ENCODE measurements at regions not wholly inside any gene's neighbourhood (a gene's known extent, or its start where the extent isn't known, plus 50 kb on each side); places are given as distances from the start of the nearest gene placed in this dataset.

GRCh38 chr10:117442944-117443685 is 67.9 kb upstream of the PDZD8 start:
- intact Hi-C loops (cut with DNase I) = no loop called here
- Histone ChIP-seq H3K27ac (no peak overlapping the region), H3K4me3 (peak overlapping the region; percentile 30), H3K36me3 (no peaks in the 10 kb centered on the region), H3K27me3 (ENCODE audit: low read depth) (peaks cover 2% of the 10 kb centered on the region), H3K9me3 (no peaks in the 10 kb centered on the region), H3K4me1 (no peaks in the 10 kb centered on the region)
- peak; percentile 88 for TF ChIP-seq CTCF (IDR thresholded peaks at IDR 0.05)
- peak; percentile 89 for ATAC-seq
- DNase-seq = peak; percentile 86

- Histone ChIP-seq H3K4me3 (no peak overlapping the region), H3K27me3 (ENCODE audit: low read depth) (peaks cover 2% of the 10 kb centered on the region), H3K4me1 (no peaks in the 10 kb centered on the region), H3K36me3 (no peaks in the 10 kb centered on the region), H3K9me3 (no peaks in the 10 kb centered on the region), H3K27ac (no peak overlapping the region)
- intact Hi-C loops (cut with DNase I) = no loop called here
- TF ChIP-seq CTCF (IDR thresholded peaks at IDR 0.05) = no peak
- ATAC-seq (peak; percentile 19 to 29), DNase-seq (no peak)
These were observed 67.3 kb upstream of the PDZD8 start for GRCh38 chr10:117442521-117442920.

- peaks cover 2% of the 10 kb centered on the region for H3K27me3 ChIP-seq (ENCODE audit: low read depth)
- peak; percentile 34 to 41 for ATAC-seq
- no peak overlapping the region for H3K4me3 ChIP-seq
- no peak for TF ChIP-seq CTCF (IDR thresholded peaks at IDR 0.05)
- no peaks in the 10 kb centered on the region for H3K36me3 ChIP-seq
- no peak overlapping the region for H3K27ac ChIP-seq
- intact Hi-C loops (cut with DNase I) = no loop called here
- no peak for DNase-seq
- H3K4me1 ChIP-seq = no peaks in the 10 kb centered on the region
- no peaks in the 10 kb centered on the region for H3K9me3 ChIP-seq
These were observed 66.7 kb upstream of the PDZD8 start for GRCh38 chr10:117441812-117442443.

GRCh38 chr10:117441361-117441760 is 66.1 kb upstream of the PDZD8 start:
- H3K27ac ChIP-seq = no peak overlapping the region
- intact Hi-C loops (cut with DNase I) = no loop called here
- no peaks in the 10 kb centered on the region for H3K36me3 ChIP-seq
- no peaks in the 10 kb centered on the region for H3K4me1 ChIP-seq
- peaks cover 2% of the 10 kb centered on the region for H3K27me3 ChIP-seq (ENCODE audit: low read depth)
- H3K4me3 ChIP-seq = no peak overlapping the region
- ATAC-seq (no peak), DNase-seq (no peak)
- no peak for TF ChIP-seq CTCF (IDR thresholded peaks at IDR 0.05)
- H3K9me3 ChIP-seq = no peaks in the 10 kb centered on the region

- Histone ChIP-seq H3K4me1 (no peaks in the 10 kb centered on the region), H3K27ac (no peak overlapping the region), H3K36me3 (no peaks in the 10 kb centered on the region), H3K27me3 (ENCODE audit: low read depth) (peaks cover 2% of the 10 kb centered on the region), H3K4me3 (no peak overlapping the region), H3K9me3 (no peaks in the 10 kb centered on the region)
- no peak for DNase-seq
- intact Hi-C loops (cut with DNase I) = no loop called here
- no peak for ATAC-seq
- TF ChIP-seq CTCF (IDR thresholded peaks at IDR 0.05) = no peak
These were observed 64.1 kb upstream of the PDZD8 start for GRCh38 chr10:117439243-117439912.
